D721Med (cell line): ENCODE measurements at regions not wholly inside any gene's neighbourhood (a gene's known extent, or its start where the extent isn't known, plus 50 kb on each side); places are given as distances from the start of the nearest gene placed in this dataset.

ENCODE experiments used
- DNase-seq: peaks from one replicate; pipeline ENCODE4 v3.0.0; 2011; ENCODE audit warnings: low spot score; ENCODE audit not compliant: insufficient read length
- FAIRE-seq: peaks from 2 replicates; lab custom pipeline; 2011; peaks lifted over from hg19 to GRCh38; lab: Jason Lieb, UNC
- TF ChIP-seq, protein P1 (sequence below): IDR thresholded peaks from 2 replicates; pipeline ENCODE4 v1.5.1; 2012; ENCODE audit warnings: mild to moderate bottlenecking, control low read depth; ENCODE audit not compliant: insufficient read depth; ENCODE audit errors: missing control alignments

DNA sequence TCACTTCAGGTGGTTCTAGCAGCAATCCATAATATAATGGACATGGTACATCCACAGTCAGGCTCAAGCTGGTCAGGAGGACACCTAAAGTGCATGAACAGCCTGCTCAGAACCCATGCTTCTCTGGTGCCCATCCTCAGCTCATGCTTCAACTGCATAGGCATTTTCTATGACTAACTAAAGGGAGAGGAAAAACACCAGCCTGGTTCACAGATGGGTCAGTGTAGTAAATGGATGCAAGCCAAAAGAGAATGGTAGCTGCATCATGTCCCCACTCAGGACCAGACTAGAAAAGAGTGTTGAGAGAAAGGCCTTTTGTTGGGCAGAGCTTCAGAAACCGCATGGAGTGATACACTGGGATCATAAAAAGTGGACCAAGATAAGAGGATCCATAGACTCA lies 556.6 kb downstream of the TLE1 start:
- TF ChIP-seq, protein P1, sequence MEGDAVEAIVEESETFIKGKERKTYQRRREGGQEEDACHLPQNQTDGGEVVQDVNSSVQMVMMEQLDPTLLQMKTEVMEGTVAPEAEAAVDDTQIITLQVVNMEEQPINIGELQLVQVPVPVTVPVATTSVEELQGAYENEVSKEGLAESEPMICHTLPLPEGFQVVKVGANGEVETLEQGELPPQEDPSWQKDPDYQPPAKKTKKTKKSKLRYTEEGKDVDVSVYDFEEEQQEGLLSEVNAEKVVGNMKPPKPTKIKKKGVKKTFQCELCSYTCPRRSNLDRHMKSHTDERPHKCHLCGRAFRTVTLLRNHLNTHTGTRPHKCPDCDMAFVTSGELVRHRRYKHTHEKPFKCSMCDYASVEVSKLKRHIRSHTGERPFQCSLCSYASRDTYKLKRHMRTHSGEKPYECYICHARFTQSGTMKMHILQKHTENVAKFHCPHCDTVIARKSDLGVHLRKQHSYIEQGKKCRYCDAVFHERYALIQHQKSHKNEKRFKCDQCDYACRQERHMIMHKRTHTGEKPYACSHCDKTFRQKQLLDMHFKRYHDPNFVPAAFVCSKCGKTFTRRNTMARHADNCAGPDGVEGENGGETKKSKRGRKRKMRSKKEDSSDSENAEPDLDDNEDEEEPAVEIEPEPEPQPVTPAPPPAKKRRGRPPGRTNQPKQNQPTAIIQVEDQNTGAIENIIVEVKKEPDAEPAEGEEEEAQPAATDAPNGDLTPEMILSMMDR = no peak
- DNase-seq (no peak), FAIRE-seq (no peak)

DNA sequence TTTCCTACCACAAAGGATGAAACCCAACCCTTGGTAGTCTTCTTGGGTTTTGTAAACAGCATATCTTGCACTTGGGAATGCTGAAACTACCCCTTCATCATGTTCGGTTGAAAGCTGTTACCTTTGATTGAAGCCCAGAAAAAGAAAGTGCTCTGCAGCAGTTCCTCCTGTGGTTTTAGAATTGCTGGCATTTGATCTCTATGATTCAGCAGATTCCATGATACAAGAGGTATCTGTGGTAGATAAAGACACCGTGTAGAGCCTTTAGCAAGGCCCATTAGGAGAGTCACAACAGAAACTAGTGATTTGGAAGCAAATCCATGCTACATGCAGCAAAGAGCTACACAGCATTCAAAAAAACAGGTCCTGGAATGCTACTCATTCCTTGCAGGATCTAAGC lies 557.0 kb downstream of the TLE1 start:
- no peak for FAIRE-seq
- no peak for DNase-seq
- TF ChIP-seq, protein P1 = no peak

DNA sequence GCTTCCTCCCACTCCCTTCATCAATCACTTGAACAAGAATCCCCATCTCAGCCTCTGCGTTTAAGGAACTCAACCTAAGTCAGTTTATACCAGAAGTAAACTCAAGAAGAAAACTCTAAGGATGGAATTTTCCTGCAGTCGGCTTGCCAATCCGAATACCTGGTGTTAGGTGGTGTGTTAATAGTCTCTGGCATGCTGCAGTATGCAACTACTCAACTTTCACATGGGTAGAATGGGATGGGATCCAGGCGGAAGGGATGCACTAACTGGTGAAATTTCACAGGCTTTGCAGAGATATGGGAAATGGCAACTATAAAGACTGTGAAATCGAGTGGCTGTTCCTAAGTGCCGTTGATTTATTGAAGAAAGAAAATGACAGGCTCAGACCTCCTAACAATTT lies 560.6 kb downstream of the TLE1 start:
- FAIRE-seq (no peak), DNase-seq (no peak)
- TF ChIP-seq, protein P1 = no peak

DNA sequence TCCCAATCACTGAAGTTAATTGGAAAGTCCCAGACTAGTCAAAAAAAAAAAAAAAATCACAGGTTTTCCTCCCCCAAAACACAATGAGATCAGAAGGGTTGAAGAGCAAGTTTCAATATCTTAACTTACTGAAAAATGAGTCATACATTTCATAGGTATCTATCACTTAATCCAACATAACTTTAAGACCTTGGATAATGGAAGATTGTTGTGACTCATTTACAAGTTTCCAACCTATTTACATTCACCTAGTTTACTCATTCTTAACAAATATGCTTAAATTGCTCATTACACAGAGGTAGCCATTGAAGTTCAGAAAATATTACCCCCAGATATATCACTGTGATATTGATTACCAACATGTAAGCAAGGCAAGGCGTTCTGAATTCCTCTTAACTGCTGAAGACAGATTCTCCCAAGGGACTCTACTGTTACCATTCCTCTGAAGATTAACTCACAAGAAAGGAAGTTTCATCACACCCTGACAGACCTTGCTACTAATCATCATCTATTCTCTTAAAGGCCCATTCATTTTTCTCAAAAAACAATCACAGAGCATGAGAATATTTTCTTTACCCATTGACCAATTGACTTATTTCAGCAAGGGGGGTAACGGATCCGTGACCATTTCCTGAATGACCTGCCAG lies 563.8 kb downstream of the TLE1 start:
- FAIRE-seq = no peak
- TF ChIP-seq, protein P1 = no peak
- no peak for DNase-seq

DNA sequence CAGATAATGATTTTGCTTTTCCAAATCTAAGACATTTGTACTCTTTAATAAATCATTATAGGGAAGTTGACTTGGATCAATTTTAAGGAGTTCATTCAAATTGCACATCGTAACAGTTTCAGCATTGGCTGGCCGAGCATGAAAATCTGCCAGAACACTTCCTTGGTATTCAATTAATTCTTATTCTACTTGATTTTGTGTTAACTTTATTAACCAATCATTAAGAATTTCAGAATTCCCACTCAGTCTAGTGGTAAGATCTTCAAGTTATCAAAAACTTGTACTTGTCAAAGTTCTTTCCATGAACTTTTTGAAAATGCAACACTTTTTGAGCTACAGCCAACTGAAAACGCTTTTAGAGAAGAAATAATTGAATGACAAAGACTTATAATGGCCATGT lies 565.8 kb downstream of the TLE1 start:
- no peak for FAIRE-seq

DNA sequence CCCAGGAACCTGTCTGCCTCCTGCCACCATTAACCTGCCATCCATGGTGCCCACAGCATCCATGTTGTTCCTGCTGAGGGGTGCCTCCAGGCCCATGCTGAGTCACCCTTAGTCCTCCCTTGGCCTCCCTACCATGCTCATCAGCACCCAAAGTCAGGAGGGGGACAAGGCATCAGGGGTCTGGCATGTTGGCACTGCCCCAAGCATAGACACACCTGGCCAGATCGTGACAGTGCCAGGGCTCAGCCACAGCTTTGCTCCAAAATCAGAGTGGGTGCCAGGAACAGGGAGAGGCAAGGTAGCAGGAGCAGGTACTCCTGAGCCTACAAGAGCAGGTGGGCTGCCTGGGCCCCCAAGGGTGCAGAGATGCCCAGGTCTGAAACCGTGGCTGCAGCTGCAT lies 566.6 kb downstream of the TLE1 start:
- DNase-seq (no peak), FAIRE-seq (no peak)
- TF ChIP-seq, protein P1 = no peak

More for the DNA sequence above, 565.8 kb downstream of the TLE1 start:
- no peak for DNase-seq
- TF ChIP-seq, protein P1 = no peak

DNA sequence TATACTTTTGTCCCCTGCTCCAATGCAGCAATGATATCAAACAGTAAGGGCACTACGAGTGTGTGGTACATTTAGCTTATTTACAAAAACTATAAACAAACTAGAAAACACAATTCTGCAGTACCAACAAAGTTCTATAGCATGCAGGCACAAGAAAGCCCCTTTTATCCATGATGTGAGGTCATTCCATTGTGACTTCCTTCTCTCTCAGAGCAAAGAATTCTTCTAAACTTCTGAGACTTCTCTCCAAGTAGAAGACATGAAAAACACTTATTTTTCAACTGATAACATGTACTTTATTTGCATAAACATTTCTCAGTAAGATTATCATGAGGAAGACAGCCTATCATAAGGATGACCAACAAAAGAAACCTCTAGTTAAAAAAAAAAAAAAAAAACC lies 569.8 kb downstream of the TLE1 start:
- DNase-seq (no peak), FAIRE-seq (no peak)
- TF ChIP-seq, protein P1 = no peak
